Lung (tissue), 11 donors: ENCODE measurements at regions not wholly inside any gene's neighbourhood (a gene's known extent, or its start where the extent isn't known, plus 50 kb on each side); places are given as distances from the start of the nearest gene placed in this dataset.

ENCODE experiments used
- ATAC-seq: fragments of 200-7000 bp; cut with Tn5 transposase; one replicate; pipeline ENCODE4 v1.9.1; 2020; ENCODE audit warnings: moderate number of reproducible peaks; ENCODE audit not compliant: insufficient read depth, low FRiP score
- DNase-seq, 3 donors: peaks; one replicate each; pipeline ENCODE4 v3.0.0-alpha.2; 2013 to 2017
- H3K27ac ChIP-seq, 2 donors: one replicate each; pipeline ENCODE4 v1.5.1; 2013; ENCODE audit warnings: mild to moderate bottlenecking in 2 of 2, moderate library complexity in 2 of 2, control low read depth in 1 of 2, inconsistent platforms in 1 of 2, low read depth in 1 of 2, low read length in 1 of 2
- H3K27me3 ChIP-seq, 3 donors: one replicate each; pipeline ENCODE4 v1.5.1; 2013; ENCODE audit warnings: low read length in 2 of 3; ENCODE audit not compliant: control insufficient read depth in 3 of 3, insufficient read depth in 3 of 3
- H3K36me3 ChIP-seq, 4 donors: one replicate each; pipeline ENCODE4 v1.5.1; 2013; ENCODE audit warnings: low read length in 4 of 4, mild to moderate bottlenecking in 1 of 4, moderate library complexity in 1 of 4; ENCODE audit not compliant: control insufficient read depth in 4 of 4, insufficient read depth in 4 of 4
- H3K4me1 ChIP-seq, 5 donors: one replicate each; pipeline ENCODE4 v1.5.1; 2013; ENCODE audit warnings: low read length in 5 of 5, mild to moderate bottlenecking in 2 of 5, moderate library complexity in 1 of 5; ENCODE audit not compliant: control insufficient read depth in 5 of 5, insufficient read depth in 5 of 5
- H3K4me3 ChIP-seq: one replicate; pipeline ENCODE4 v1.5.1; 2013; ENCODE audit warnings: mild to moderate bottlenecking, control low read depth, moderate library complexity
- H3K9ac ChIP-seq, 2 donors: one replicate each; pipeline ENCODE4 v1.5.1; 2013; ENCODE audit warnings: low read length in 2 of 2, control low read depth in 1 of 2; ENCODE audit not compliant: insufficient read depth in 1 of 2
- H3K9me3 ChIP-seq, 4 donors: one replicate each; pipeline ENCODE4 v1.5.1; 2013; ENCODE audit warnings: low read length in 3 of 4, mild to moderate bottlenecking in 1 of 4, moderate library complexity in 1 of 4; ENCODE audit not compliant: control insufficient read depth in 4 of 4, insufficient read depth in 3 of 4
- CTCF ChIP-seq: IDR thresholded peaks from 2 replicates; pipeline ENCODE4 v1.5.1; 2012; ENCODE audit warnings: mild to moderate bottlenecking; ENCODE audit errors: control extremely low read depth, extremely low read depth
- WGBS, 2 donors: extraction: QIAGEN DNeasy Blood & Tissue Kit; methylation state at CpG; one replicate each; pipeline ENCODE4 v1.1.7; 2013; 5-methylcytosine and 5-hydroxymethylcytosine counted together
- donor health status: control.
- donor health status: control.
- donor health status: Bipolar disorder and iron deficiency.
- donor health status: healthy.
- donor health status: DM: yes; HTN: yes; CAD: no.

GRCh38 chr11:134580610-134580975 lies 168.6 kb upstream of the B3GAT1 start:
- Histone ChIP-seq H3K27ac (no peak overlapping the region), H3K27me3 (no peaks in the 10 kb centered on the region), H3K9me3 (peaks cover 0 to 5% (median 0%) of the 10 kb centered on the region in 4 donors), H3K9ac (no peak overlapping the region), H3K4me1 (peaks cover 0 to 5% (median 0%) of the 10 kb centered on the region in 5 donors), H3K4me3 (no peak overlapping the region), H3K36me3 (no peaks in the 10 kb centered on the region)
- WGBS, 2 donors: 91 to 98% methylated on average over 8 of the region's 8 CpGs
- TF ChIP-seq CTCF: no peak
- DNase-seq: no peak
- ATAC-seq: no peak

GRCh38 chr11:134579724-134580609 lies 167.9 kb upstream of the B3GAT1 start:
- 60 to 66% methylated on average over 16 of the region's 16 CpGs for WGBS, 2 donors
- DNase-seq (no peak), ATAC-seq (no peak)
- no peak overlapping the region for H3K4me3 ChIP-seq
- peaks cover 0 to 5% (median 0%) of the 10 kb centered on the region in 4 donors for H3K9me3 ChIP-seq
- peaks cover 0 to 5% (median 0%) of the 10 kb centered on the region in 5 donors for H3K4me1 ChIP-seq
- H3K9ac ChIP-seq: no peak overlapping the region
- H3K27ac ChIP-seq: no peak overlapping the region
- peaks cover 0 to 2% (median 0%) of the 10 kb centered on the region in 3 donors for H3K27me3 ChIP-seq
- H3K36me3 ChIP-seq: no peaks in the 10 kb centered on the region
- TF ChIP-seq CTCF: no peak

- H3K4me1 ChIP-seq: peaks cover 0 to 2% (median 0%) of the 10 kb centered on the region in 5 donors
- no peak overlapping the region for H3K9ac ChIP-seq
- H3K9me3 ChIP-seq: peaks cover 0 to 5% (median 0%) of the 10 kb centered on the region in 4 donors
- no peak overlapping the region for H3K4me3 ChIP-seq
- TF ChIP-seq CTCF: no peak
- no peak for ATAC-seq
- H3K27ac ChIP-seq: no peak overlapping the region
- peaks cover 0 to 2% (median 0%) of the 10 kb centered on the region in 3 donors for H3K27me3 ChIP-seq
- no peaks in the 10 kb centered on the region for H3K36me3 ChIP-seq
- no peak for DNase-seq
- WGBS, 2 donors: 75 to 81% methylated on average over 22 of the region's 22 CpGs
Measured at GRCh38 chr11:134578807-134579723, 167.0 kb upstream of the B3GAT1 start.
